Mucosa of descending colon (tissue), 3 donors: ENCODE measurements at regions not wholly inside any gene's neighbourhood (a gene's known extent, or its start where the extent isn't known, plus 50 kb on each side); places are given as distances from the start of the nearest gene placed in this dataset.

Experiments used
- ATAC-seq: fragments of 200-7000 bp; cut with Tn5 transposase; one replicate; pipeline ENCODE4 v1.9.1; 2020; ENCODE audit warnings: mild to moderate bottlenecking, moderate library complexity
- DNase-seq, 3 donors: peaks; one replicate each; pipeline ENCODE4 v3.0.0-alpha.2; 2020
- H3K36me3 ChIP-seq: fragments of 200-600 bp; one replicate; pipeline ENCODE4 v1.8.0; 2021; ENCODE audit warnings: low read depth, mild to moderate bottlenecking
- H3K4me1 ChIP-seq: fragments of 200-600 bp; one replicate; pipeline ENCODE4 v1.8.0; 2021; ENCODE audit warnings: low read depth, mild to moderate bottlenecking
- H3K4me3 ChIP-seq: fragments of 200-600 bp; one replicate; pipeline ENCODE4 v1.8.0; 2021; ENCODE audit warnings: mild to moderate bottlenecking
- H3K9me3 ChIP-seq: fragments of 200-600 bp; one replicate; pipeline ENCODE4 v1.8.0; 2021; ENCODE audit warnings: mild to moderate bottlenecking
- CTCF ChIP-seq: fragments of 200-600 bp; IDR thresholded peaks from one replicate; pipeline ENCODE4 v1.8.0; 2022; ENCODE audit warnings: antibody characterized with exemption, mild to moderate bottlenecking
- intact Hi-C, 2 donors: fragments of 100-400 bp; cut with DNase I in 1 of 2; cut with micrococcal nuclease in 1 of 2; formaldehyde crosslinking; loops; one replicate each; pipeline versions ENCODE4 v1.11.0 to v1.11.1; 2022; cut with DNase I, micrococcal nuclease
- donor health status: DM: no; HTN: no; CAD: no; lungs with moderate emphysema.
- donor health status: DM: no; HTN: no; CAD: no.
- donor health status: DM: no; HTN: yes; CAD: no.

GRCh38 chr5:107286447-107287098 lies 384.2 kb downstream of the EFNA5 start:
- intact Hi-C loops = no loop called here
- TF ChIP-seq CTCF = no peak
- no peak for DNase-seq

DNA sequence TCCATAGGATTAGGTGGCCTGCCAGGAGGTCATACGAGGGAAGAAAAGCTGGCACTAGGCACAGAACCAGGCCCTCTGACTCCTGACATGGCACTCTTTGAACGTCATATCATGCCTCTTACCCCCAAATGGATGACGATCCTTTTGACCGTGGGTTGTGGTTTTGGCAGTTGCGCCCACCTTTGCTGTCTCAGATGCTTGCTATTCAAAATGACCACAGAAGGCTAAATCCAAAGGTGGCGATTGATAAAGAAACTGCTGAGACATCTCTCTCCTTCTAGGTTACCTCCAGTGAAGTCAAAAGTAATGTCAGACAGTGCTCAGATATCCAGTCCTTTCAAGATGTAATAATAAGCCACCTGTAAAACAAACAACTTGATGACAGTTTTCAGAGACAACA lies 385.0 kb downstream of the EFNA5 start:
- no peak for ATAC-seq
- no peaks in the 10 kb centered on the region for H3K4me1 ChIP-seq
- no peaks in the 10 kb centered on the region for H3K36me3 ChIP-seq
- no peak overlapping the region for H3K4me3 ChIP-seq
- intact Hi-C loops = no loop called here
- no peak for TF ChIP-seq CTCF
- no peak for DNase-seq
- H3K9me3 ChIP-seq = no peaks in the 10 kb centered on the region

More at GRCh38 chr5:107286447-107287098, 384.2 kb downstream of the EFNA5 start:
- no peak for ATAC-seq
- Histone ChIP-seq H3K9me3 (no peaks in the 10 kb centered on the region), H3K36me3 (no peaks in the 10 kb centered on the region), H3K4me3 (no peak overlapping the region), H3K4me1 (no peaks in the 10 kb centered on the region)

DNA sequence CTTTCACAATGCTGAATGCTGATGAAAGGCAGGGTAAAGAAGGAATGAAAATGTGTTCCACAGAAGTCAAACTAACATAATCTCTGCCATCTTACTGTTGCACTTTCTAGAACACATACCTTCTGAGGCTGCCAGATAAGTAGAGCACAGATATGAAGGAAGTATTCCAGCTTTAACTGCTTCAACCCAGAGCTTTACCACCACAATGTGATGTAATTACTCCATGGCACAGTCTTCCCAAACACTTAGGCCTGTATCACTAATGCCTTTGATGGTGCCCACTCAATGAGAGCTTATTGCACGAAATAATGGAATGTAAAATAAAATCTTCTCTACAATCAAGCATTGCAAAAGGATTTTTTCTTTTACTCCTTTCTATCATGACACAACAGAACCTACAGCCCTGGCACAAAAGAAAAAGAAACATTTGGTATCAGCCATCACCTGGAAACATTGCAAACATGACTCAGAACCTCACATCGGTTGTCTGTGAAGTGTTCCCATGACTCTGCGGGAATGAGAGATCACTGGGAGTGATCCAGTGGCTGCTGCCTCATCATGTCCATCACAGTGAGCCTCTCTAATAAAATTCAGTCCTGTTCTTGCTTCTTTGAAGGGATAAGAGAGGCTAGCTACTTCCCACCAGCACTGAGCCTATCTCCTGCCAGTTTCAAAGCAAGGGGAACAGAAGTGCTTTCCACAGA lies 385.8 kb downstream of the EFNA5 start:
- H3K4me3 ChIP-seq = no peak overlapping the region
- no peaks in the 10 kb centered on the region for H3K9me3 ChIP-seq
- TF ChIP-seq CTCF = no peak
- no peaks in the 10 kb centered on the region for H3K4me1 ChIP-seq
- H3K36me3 ChIP-seq = no peaks in the 10 kb centered on the region
- DNase-seq (no peak), ATAC-seq (no peak)
- intact Hi-C loops = no loop called here

GRCh38 chr5:107282061-107282460 lies 388.7 kb downstream of the EFNA5 start:
- intact Hi-C loops = no loop called here
- ATAC-seq (no peak), DNase-seq (no peak)
- no peaks in the 10 kb centered on the region for H3K36me3 ChIP-seq
- H3K9me3 ChIP-seq = no peaks in the 10 kb centered on the region
- H3K4me1 ChIP-seq = no peaks in the 10 kb centered on the region
- H3K4me3 ChIP-seq = no peak overlapping the region
- TF ChIP-seq CTCF = no peak

GRCh38 chr5:107278774-107279173 lies 392.0 kb downstream of the EFNA5 start:
- DNase-seq (no peak), ATAC-seq (no peak)
- H3K4me1 ChIP-seq = no peaks in the 10 kb centered on the region
- no peaks in the 10 kb centered on the region for H3K9me3 ChIP-seq
- intact Hi-C loops = no loop called here
- no peaks in the 10 kb centered on the region for H3K36me3 ChIP-seq
- no peak for TF ChIP-seq CTCF
- no peak overlapping the region for H3K4me3 ChIP-seq
